ENCODE measurements at regions not wholly inside any gene's neighbourhood (a gene's known extent, or its start where the extent isn't known, plus 50 kb on each side); places are given as distances from the start of the nearest gene placed in this dataset.
"Not testable (repeated sequence)": the region's sequence is repeated elsewhere in the genome, so short reads cannot be mapped to it uniquely, and the experiment has no call there.

DNA sequence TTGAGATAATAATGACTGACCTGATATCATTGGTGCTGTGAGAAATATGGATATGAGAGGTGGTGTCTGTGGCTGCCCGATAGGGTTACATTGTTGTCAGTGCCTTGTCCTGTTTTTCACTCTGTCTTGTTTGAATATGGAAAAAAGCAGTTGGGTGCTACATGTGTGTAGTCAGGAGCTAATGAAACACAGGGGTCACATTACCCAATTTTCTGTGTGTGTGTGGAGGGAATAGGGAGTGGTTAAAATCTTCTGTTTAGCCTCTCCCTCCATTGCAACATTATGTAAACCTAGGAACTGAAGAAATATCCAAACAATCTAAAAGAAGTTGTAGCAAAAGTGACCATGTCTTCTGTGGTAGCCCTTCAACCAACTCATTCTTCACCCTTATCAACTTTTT lies 527.7 kb upstream of the SOX9 start:
- Histone ChIP-seq H3K36me3 (ENCODE audit: control insufficient read depth, insufficient read depth, low read length) (no peaks in the 10 kb centered on the region), H3K27me3 (ENCODE audit: control insufficient read depth, insufficient read depth, low read length) (no peaks in the 10 kb centered on the region), H3K4me1 (ENCODE audit: control insufficient read depth, insufficient read depth, low read length) (no peaks in the 10 kb centered on the region), H3K4me3 (ENCODE audit: low read depth in 2 of 2, low read length in 2 of 2) (no peak overlapping the region), H3K9me3 (ENCODE audit: control insufficient read depth, insufficient read depth, low read depth, low read length) (0 out of 2 replicates have a peak, but pooled peaks cover 4% of the 10 kb centered on the region), H3K27ac (ENCODE audit: low read length) (no peak overlapping the region)
- CTCF ChIA-PET: no interaction called here
- DNase-seq (ENCODE audit: low read depth, low spot score) (no peak), ATAC-seq (no peak)
- intact Hi-C loops (cut with micrococcal nuclease; ENCODE audit: unreplicated experiment): no loop called here
- no peak for TF ChIP-seq SIN3A (IDR thresholded peaks at IDR 0.05; ENCODE audit: borderline replicate concordance, insufficient read depth, low read depth, low read length)
- TF ChIP-seq, protein P1, sequence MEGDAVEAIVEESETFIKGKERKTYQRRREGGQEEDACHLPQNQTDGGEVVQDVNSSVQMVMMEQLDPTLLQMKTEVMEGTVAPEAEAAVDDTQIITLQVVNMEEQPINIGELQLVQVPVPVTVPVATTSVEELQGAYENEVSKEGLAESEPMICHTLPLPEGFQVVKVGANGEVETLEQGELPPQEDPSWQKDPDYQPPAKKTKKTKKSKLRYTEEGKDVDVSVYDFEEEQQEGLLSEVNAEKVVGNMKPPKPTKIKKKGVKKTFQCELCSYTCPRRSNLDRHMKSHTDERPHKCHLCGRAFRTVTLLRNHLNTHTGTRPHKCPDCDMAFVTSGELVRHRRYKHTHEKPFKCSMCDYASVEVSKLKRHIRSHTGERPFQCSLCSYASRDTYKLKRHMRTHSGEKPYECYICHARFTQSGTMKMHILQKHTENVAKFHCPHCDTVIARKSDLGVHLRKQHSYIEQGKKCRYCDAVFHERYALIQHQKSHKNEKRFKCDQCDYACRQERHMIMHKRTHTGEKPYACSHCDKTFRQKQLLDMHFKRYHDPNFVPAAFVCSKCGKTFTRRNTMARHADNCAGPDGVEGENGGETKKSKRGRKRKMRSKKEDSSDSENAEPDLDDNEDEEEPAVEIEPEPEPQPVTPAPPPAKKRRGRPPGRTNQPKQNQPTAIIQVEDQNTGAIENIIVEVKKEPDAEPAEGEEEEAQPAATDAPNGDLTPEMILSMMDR (IDR thresholded peaks at IDR 0.05): no peak
- TF ChIP-seq, protein P2, sequence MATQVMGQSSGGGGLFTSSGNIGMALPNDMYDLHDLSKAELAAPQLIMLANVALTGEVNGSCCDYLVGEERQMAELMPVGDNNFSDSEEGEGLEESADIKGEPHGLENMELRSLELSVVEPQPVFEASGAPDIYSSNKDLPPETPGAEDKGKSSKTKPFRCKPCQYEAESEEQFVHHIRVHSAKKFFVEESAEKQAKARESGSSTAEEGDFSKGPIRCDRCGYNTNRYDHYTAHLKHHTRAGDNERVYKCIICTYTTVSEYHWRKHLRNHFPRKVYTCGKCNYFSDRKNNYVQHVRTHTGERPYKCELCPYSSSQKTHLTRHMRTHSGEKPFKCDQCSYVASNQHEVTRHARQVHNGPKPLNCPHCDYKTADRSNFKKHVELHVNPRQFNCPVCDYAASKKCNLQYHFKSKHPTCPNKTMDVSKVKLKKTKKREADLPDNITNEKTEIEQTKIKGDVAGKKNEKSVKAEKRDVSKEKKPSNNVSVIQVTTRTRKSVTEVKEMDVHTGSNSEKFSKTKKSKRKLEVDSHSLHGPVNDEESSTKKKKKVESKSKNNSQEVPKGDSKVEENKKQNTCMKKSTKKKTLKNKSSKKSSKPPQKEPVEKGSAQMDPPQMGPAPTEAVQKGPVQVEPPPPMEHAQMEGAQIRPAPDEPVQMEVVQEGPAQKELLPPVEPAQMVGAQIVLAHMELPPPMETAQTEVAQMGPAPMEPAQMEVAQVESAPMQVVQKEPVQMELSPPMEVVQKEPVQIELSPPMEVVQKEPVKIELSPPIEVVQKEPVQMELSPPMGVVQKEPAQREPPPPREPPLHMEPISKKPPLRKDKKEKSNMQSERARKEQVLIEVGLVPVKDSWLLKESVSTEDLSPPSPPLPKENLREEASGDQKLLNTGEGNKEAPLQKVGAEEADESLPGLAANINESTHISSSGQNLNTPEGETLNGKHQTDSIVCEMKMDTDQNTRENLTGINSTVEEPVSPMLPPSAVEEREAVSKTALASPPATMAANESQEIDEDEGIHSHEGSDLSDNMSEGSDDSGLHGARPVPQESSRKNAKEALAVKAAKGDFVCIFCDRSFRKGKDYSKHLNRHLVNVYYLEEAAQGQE (IDR thresholded peaks at IDR 0.05; ENCODE audit: insufficient read depth in 1 of 2, low read depth in 2 of 2, low read length in 1 of 2): no peak
- TF ChIP-seq TCF7L2 (IDR thresholded peaks at IDR 0.05; ENCODE audit: low read depth, low read length): no peak
- no peak for TF ChIP-seq POLR2AphosphoS5 (IDR thresholded peaks at IDR 0.05; ENCODE audit: low read depth, low read length)
- POLR2A ChIA-PET: no interaction called here
- no TSS peak for BruUV-seq (replicated peaks)
- in situ Hi-C loops (cut with HindIII; ENCODE audit: low pct_unique_long_range_greater_than_20kb, low sequenced_read_pairs): no loop called here

DNA sequence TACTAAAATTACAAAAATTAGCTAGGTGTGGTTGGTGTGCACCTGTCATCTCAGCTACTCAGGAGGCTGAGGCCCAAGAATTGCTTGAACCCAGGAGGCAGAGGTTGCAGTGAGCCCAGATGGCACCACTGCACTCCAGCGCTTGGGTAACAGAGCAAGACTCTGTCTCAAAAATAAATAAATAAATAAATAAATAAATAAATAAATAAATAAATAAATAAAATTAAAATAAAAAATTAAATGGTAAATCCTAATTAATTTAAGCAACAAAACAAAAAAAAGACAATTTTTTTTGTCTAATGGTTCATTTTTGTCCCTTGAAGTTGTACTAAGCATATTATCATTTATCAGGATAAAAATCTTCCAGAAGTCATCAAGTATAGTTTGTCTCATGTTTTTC lies 521.2 kb upstream of the SOX9 start:
- CTCF ChIA-PET; ATAC-seq; H3K27ac ChIP-seq (ENCODE audit: low read length); H3K27me3 ChIP-seq (ENCODE audit: control insufficient read depth, insufficient read depth, low read length); in situ Hi-C loops (cut with HindIII; ENCODE audit: low pct_unique_long_range_greater_than_20kb, low sequenced_read_pairs); DNase-seq (ENCODE audit: low read depth, low spot score); H3K4me3 ChIP-seq (ENCODE audit: low read depth in 2 of 2, low read length in 2 of 2); BruUV-seq (replicated peaks); intact Hi-C loops (cut with micrococcal nuclease; ENCODE audit: unreplicated experiment); H3K9me3 ChIP-seq (ENCODE audit: control insufficient read depth, insufficient read depth, low read depth, low read length); H3K36me3 ChIP-seq (ENCODE audit: control insufficient read depth, insufficient read depth, low read length); H3K4me1 ChIP-seq (ENCODE audit: control insufficient read depth, insufficient read depth, low read length); POLR2A ChIA-PET: not testable (repeated sequence)

DNA sequence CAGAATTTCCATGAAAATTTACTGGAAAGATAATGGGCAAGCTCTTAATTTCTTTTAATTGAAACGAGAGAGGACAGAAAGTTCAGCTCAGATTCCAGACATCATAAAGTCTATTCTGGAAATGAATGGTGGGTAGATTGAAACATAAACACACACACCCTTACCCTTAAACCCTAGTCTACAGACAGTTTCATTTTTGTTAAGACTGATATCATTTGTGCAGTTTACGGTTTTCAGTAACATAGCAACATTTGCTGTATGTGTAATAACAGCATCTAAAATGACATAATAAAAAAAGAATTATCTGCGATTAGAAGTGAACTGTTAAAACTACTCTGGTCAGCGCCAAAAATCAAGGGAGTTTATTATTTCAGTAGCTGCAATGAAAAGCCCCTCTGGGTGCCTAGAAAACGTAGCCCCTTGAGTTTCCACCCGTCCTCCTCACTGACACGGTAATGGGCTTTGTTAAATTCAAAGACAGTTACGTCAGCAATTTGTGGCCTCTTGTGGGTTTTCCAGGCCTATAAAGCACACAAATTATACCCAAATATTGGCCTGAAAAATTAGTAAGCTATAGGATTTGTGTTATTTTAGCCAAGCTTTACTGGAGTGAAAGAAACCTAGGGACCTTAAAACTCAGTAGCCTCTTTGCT lies 520.6 kb upstream of the SOX9 start:
- no peak for DNase-seq (ENCODE audit: low read depth, low spot score)
- Histone ChIP-seq H3K4me1 (ENCODE audit: control insufficient read depth, insufficient read depth, low read length) (no peaks in the 10 kb centered on the region), H3K4me3 (ENCODE audit: low read depth in 2 of 2, low read length in 2 of 2) (no peak overlapping the region), H3K27ac (ENCODE audit: low read length) (no peak overlapping the region), H3K36me3 (ENCODE audit: control insufficient read depth, insufficient read depth, low read length) (no peaks in the 10 kb centered on the region), H3K9me3 (ENCODE audit: control insufficient read depth, insufficient read depth, low read depth, low read length) (no peaks in the 10 kb centered on the region), H3K27me3 (ENCODE audit: control insufficient read depth, insufficient read depth, low read length) (no peaks in the 10 kb centered on the region)
- TF ChIP-seq, protein P1 (IDR thresholded peaks at IDR 0.05): no peak
- TF ChIP-seq POLR2AphosphoS5 (IDR thresholded peaks at IDR 0.05; ENCODE audit: low read depth, low read length) (no peak), TCF7L2 (IDR thresholded peaks at IDR 0.05; ENCODE audit: low read depth, low read length) (no peak), SIN3A (IDR thresholded peaks at IDR 0.05; ENCODE audit: borderline replicate concordance, insufficient read depth, low read depth, low read length) (no peak)
- TF ChIP-seq, protein P2 (IDR thresholded peaks at IDR 0.05; ENCODE audit: insufficient read depth in 1 of 2, low read depth in 2 of 2, low read length in 1 of 2): no peak
- intact Hi-C loops (cut with micrococcal nuclease; ENCODE audit: unreplicated experiment): no loop called here
- ChIA-PET POLR2A (no interaction called here), CTCF (no interaction called here)
- no peak for ATAC-seq
- BruUV-seq (replicated peaks): no TSS peak
- in situ Hi-C loops (cut with HindIII; ENCODE audit: low pct_unique_long_range_greater_than_20kb, low sequenced_read_pairs): no loop called here

Data from Panc1 (cell line).